HG03442 (cell line): ENCODE measurements at regions not wholly inside any gene's neighbourhood (a gene's known extent, or its start where the extent isn't known, plus 50 kb on each side); places are given as distances from the start of the nearest gene placed in this dataset.

ENCODE experiments used
- ATAC-seq: cut with Tn5 transposase; IDR thresholded peaks from one replicate; pipeline ENCODE4 v1.9.1; 2021; ENCODE audit warnings: mild to moderate bottlenecking, moderate library complexity; ENCODE audit not compliant: unreplicated experiment

DNA sequence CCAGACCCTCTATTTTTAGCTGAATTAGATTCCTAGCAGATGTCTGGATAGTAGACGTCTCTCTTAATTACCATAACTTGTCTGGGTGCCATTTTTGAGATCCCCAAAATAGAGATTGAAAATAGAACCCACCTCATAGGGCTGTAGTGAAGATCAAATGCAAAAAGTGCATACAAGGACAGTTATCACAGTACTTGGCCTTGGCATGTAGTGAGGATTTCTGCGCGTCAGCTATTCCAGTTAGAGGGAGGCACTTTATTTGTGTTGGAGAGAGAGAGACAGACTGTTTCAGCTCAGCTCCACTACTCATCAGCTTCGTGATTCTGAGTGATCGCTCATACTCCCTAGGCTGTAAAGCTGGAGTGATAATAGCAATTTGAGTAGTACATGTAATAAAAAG is 59.6 kb upstream of the CDH13 start:
- ATAC-seq: no peak

GRCh38 chr16:82563401-82563800 is 63.4 kb upstream of the CDH13 start:
- ATAC-seq: no peak

- ATAC-seq: no peak
These were observed 64.5 kb upstream of the CDH13 start for GRCh38 chr16:82562183-82562683.

DNA sequence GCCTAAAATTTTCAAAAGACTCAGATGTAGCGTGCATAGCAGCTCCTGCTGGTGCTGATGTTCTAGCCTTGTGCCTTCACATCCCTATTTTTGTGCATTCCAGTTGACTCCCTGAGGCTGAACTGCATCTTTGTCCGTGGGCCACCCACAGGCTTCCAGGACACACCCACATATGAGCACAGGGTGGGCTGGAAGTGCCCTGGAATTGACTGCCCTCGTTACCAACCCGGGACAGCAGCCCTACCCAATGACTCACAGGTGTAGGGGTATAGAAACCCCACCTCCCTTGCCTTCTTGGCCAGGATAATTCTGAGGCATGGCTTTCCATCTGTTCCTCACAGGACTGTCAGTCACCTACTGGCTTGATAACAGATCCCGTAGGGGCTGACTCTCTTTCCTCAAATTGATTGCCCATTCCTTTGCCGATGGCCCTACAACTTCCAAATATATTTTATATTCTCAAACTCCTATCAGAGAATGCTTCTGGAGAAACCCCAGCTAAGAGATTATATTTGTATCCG is 65.9 kb upstream of the CDH13 start:
- no peak for ATAC-seq

DNA sequence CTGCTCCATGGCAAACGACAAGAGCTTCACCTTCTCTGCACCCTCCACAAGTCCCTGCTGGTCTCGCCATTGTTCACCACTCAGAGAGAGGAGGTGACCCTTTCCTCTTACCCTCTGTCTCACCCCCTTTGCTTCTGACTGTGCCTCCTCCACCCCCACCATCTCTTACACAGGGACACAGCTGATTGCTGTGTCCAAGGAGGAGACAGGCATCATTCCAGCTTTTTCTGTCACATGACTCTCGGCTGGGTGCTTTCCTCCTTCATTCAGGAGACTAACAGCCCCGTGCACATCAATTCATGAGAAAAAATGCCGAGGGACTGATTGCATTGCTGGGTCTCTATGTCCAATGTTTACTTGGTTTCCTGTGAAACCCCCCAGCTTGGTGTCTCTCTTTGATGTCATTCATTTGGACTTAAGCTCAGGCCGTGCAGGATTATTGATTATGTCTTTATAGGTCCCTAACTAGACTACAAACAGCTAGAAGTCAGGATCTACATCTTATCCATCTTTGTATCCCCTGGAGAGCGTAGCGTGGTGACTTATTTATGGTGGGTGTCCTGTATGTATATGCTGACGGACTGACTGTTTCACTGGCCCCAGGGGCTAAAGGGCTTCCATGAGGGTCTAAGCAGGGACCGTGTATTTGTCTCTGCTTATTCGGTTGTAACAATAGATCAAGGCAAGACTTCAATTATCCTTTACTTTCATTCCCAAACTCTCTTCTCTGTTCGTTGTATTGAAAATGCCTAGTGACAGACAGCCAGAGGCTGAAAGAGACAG is 82.2 kb upstream of the CDH13 start:
- no peak for ATAC-seq

GRCh38 chr16:82542714-82543113 is 84.1 kb upstream of the CDH13 start:
- ATAC-seq: no peak

DNA sequence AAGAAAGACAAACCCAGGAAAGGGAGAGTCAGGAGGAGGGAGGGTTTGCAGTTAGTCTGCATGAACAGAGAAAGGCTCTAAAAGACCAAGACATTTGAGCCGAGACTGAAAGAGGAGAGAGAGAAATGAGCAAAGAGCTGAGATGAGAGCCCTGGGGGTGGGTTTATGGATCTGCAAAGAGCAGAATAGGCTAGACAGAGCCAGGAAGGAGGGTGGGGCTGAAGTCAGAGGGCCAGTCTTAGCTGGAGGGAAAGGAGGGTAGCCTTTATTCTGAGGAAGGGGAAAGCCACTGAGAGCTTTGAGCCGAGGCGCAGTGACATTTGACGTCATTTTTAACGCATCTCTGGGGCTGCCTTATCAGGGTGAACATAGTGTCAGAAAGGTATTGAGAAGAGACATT is 85.7 kb upstream of the CDH13 start:
- ATAC-seq: no peak

- ATAC-seq: no peak
These were observed 91.0 kb upstream of the CDH13 start for GRCh38 chr16:82535764-82536163.

GRCh38 chr16:82535262-82535661 is 91.5 kb upstream of the CDH13 start:
- ATAC-seq: no peak

DNA sequence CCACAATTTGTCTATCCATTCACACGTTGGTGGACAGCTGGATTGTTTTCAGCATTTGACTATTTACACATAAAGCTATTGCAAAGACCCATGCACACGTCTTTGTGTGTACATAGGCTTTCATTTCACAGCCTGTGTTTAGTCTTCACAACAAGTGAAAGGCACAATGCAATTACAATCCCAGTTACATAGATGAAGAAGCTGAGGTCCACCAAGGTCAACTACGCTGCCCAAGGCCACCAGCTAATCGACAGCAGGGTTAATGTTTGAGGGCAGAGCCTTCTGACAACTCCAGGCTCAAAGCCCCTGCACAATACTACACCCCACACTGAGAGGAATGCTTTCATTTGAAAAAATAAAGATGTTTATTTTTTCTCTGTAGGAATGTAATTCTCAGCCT is 93.6 kb upstream of the CDH13 start:
- ATAC-seq: no peak

GRCh38 chr16:82530883-82531282 is 95.9 kb upstream of the CDH13 start:
- ATAC-seq: no peak

DNA sequence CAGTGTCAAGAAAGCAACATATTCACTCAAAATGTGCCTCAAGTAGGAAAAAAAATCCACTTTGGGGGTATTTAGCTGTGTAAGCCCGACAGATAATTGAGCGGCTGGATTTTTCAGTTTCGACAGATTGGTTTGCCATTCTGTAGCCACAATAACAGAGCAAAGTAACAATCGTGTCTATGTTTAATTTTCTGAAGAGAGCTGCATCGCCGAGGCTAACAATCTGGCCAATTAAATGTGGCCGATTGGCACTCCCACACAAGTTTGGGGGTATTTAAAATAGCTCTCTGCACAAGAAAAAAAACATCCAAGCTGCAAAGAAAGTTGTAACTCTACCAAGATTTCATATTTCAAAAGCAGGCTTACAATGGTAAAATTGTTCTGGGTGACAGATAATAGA is 99.7 kb upstream of the CDH13 start:
- ATAC-seq: no peak

- ATAC-seq: no peak
These were observed 101.8 kb upstream of the CDH13 start for GRCh38 chr16:82524976-82525375.

DNA sequence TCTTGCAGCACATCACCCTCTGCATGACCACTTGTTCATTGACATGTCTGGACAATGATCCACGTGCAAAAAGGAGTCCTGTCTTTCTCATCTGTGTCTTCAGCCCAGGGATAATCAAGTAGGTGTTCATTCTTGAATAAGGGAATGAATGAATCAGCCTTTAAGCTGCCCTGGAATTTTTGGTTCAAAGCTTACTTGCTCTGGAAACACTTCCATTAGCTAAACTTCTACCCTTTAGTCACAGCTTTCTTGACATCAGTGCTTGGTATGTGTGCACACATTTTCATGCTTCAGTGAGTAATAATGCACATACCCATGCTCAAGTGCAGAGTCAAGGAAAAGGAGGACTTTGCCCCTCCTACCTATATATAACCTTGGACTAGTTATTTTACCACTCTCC is 103.0 kb upstream of the CDH13 start:
- ATAC-seq: no peak

DNA sequence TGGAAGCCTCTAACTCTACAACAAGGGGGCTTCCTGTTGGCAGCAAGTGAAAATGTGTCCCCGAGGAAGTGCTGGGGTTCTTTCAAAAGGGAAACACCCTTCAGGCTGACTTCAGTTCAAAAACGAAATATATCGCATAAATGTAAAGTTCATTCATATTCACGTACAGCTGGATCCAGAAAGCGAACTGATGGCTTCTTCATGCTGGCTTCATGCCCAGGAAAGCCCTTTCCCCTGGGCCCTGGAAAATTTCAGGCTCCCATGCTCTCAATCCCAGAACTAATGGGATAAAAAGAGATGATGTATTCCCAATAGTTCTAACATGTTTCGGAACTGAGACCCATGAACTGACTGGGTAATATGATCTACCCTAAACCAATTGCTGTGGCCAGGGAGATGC is 104.7 kb upstream of the CDH13 start:
- ATAC-seq: no peak

- no peak for ATAC-seq
These were observed 108.0 kb upstream of the CDH13 start for GRCh38 chr16:82518811-82519210.

- no peak for ATAC-seq
These were observed 112.5 kb upstream of the CDH13 start for GRCh38 chr16:82514262-82514661.

- no peak for ATAC-seq
These were observed 115.9 kb upstream of the CDH13 start for GRCh38 chr16:82510789-82511305.

- no peak for ATAC-seq
These were observed 116.9 kb upstream of the CDH13 start for GRCh38 chr16:82509691-82510430.

DNA sequence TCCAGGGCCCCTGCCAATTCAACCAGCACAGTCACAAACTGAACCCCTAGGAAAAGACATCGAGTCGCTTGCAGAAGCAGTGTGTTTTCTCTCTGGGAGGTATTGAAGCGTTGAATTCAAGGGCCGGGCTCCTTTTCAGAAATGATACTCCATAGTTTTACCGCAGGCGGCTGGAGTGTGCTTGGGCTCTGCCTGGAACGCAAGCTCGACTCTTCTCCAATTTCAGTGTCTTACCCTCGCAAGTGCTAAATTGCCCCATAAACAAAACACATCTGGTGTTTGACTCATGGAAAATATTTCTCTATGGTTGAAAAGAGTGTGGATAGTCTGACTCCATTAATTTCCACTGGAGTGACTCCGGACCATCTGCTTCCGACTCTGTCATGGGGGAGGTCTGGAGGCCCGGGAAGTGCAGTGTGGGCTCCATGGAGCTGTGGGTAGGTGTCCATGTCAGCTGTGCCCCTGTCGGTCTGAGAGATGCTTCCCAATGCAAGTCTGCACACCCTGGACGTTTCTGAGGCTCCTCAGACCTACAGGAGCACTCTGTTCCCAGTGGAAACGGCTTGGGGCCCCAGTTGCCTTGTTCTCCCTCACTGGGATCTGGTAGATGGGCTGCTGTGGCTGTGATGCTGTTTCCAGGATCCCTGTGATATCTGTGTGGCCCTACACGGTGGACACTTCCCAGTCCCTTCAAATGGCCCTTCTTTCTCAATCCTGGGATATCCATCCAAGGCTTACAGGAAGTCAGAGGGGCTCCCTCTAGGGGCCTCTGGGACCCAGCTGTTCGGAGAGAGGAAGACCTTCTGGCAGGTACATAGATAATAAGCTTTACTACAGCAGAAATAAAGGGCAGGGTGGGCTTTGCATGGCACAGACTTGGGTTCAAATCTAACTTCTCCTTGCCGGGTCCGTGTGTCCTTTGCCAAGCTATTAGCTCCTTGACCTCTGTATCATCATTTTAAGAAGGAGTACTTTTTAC is 119.8 kb upstream of the CDH13 start:
- ATAC-seq: no peak

GRCh38 chr16:82504836-82505235 is 121.9 kb upstream of the CDH13 start:
- no peak for ATAC-seq
